Keratinocyte (primary cell): ENCODE measurements at regions not wholly inside any gene's neighbourhood (a gene's known extent, or its start where the extent isn't known, plus 50 kb on each side); places are given as distances from the start of the nearest gene placed in this dataset.

Experiments used
- EZH2 ChIP-seq: IDR thresholded peaks from one replicate; pipeline ENCODE4 v1.6.1; 2012; ENCODE audit warnings: inconsistent platforms, mild to moderate bottlenecking, low read length, moderate library complexity
- TF ChIP-seq, protein P1 (sequence below), 3 experiments: IDR thresholded peaks in 1 of 3; conservative IDR thresholded peaks in 1 of 3; optimal IDR thresholded peaks in 1 of 3; 2 replicates in 2 of 3; 3 replicates in 1 of 3; pipeline versions ENCODE3 to v1.5.1; 2011; ENCODE audit warnings: low read length in 3 of 3, mild to moderate bottlenecking in 3 of 3, moderate library complexity in 2 of 3, control low read depth in 1 of 3, inconsistent platforms in 1 of 3; ENCODE audit not compliant: insufficient read depth in 2 of 3; ENCODE audit errors: extremely low read depth in 1 of 3

GRCh38 chr1:38500352-38500751 lies 359.2 kb downstream of the RRAGC start:
- TF ChIP-seq, protein P1, sequence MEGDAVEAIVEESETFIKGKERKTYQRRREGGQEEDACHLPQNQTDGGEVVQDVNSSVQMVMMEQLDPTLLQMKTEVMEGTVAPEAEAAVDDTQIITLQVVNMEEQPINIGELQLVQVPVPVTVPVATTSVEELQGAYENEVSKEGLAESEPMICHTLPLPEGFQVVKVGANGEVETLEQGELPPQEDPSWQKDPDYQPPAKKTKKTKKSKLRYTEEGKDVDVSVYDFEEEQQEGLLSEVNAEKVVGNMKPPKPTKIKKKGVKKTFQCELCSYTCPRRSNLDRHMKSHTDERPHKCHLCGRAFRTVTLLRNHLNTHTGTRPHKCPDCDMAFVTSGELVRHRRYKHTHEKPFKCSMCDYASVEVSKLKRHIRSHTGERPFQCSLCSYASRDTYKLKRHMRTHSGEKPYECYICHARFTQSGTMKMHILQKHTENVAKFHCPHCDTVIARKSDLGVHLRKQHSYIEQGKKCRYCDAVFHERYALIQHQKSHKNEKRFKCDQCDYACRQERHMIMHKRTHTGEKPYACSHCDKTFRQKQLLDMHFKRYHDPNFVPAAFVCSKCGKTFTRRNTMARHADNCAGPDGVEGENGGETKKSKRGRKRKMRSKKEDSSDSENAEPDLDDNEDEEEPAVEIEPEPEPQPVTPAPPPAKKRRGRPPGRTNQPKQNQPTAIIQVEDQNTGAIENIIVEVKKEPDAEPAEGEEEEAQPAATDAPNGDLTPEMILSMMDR (optimal IDR thresholded peaks at IDR 0.05 in 1 of 3, IDR thresholded peaks at IDR 0.05 in 1 of 3, conservative IDR thresholded peaks at IDR 0.05 in 1 of 3; ENCODE audit: extremely low read depth in 1 of 3, insufficient read depth in 2 of 3, low read length in 3 of 3), result peak; percentile 53 to 71 (median 69)
- TF ChIP-seq EZH2, result no peak
